ENCODE measurements at regions not wholly inside any gene's neighbourhood (a gene's known extent, or its start where the extent isn't known, plus 50 kb on each side); places are given as distances from the start of the nearest gene placed in this dataset.

GRCh38 chr5:105821800-105822199, 1848.9 kb downstream of the EFNA5 start:
- DNase-seq (ENCODE audit: low read depth in 2 of 2), result no peak

- DNase-seq (ENCODE audit: low read depth in 2 of 2), result no peak
Observed at GRCh38 chr5:105817914-105818313, 1852.8 kb downstream of the EFNA5 start.

GRCh38 chr5:105817416-105817815, 1853.3 kb downstream of the EFNA5 start:
- DNase-seq (ENCODE audit: low read depth in 2 of 2), result no peak

GRCh38 chr5:105816961-105817360, 1853.8 kb downstream of the EFNA5 start:
- no peak for DNase-seq (ENCODE audit: low read depth in 2 of 2)

- DNase-seq (ENCODE audit: low read depth in 2 of 2), result no peak
Observed at GRCh38 chr5:105812304-105812703, 1858.4 kb downstream of the EFNA5 start.

- DNase-seq (ENCODE audit: low read depth in 2 of 2), result no peak
Observed at GRCh38 chr5:105807951-105808350, 1862.8 kb downstream of the EFNA5 start.

- no peak for DNase-seq (ENCODE audit: low read depth in 2 of 2)
Observed at GRCh38 chr5:105807290-105807689, 1863.4 kb downstream of the EFNA5 start.

- DNase-seq (ENCODE audit: low read depth in 2 of 2), result no peak
Observed at GRCh38 chr5:105806596-105806995, 1864.1 kb downstream of the EFNA5 start.

- no peak for DNase-seq (ENCODE audit: low read depth in 2 of 2)
Observed at GRCh38 chr5:105803431-105803830, 1867.3 kb downstream of the EFNA5 start.

- no peak for DNase-seq (ENCODE audit: low read depth in 2 of 2)
Observed at GRCh38 chr5:105794578-105794977, 1876.2 kb downstream of the EFNA5 start.

GRCh38 chr5:105789246-105789645, 1881.5 kb downstream of the EFNA5 start:
- DNase-seq (ENCODE audit: low read depth in 2 of 2), result no peak

GRCh38 chr5:105783811-105784210, 1886.9 kb downstream of the EFNA5 start:
- DNase-seq (ENCODE audit: low read depth in 2 of 2), result no peak

GRCh38 chr5:105782501-105782900, 1888.2 kb downstream of the EFNA5 start:
- no peak for DNase-seq (ENCODE audit: low read depth in 2 of 2)

- no peak for DNase-seq (ENCODE audit: low read depth in 2 of 2)
Observed at GRCh38 chr5:105773241-105773640, 1897.5 kb downstream of the EFNA5 start.

- no peak for DNase-seq (ENCODE audit: low read depth in 2 of 2)
Observed at GRCh38 chr5:105767267-105767666, 1903.5 kb downstream of the EFNA5 start.

- DNase-seq (ENCODE audit: low read depth in 2 of 2), result no peak
Observed at GRCh38 chr5:105762728-105763127, 1908.0 kb downstream of the EFNA5 start.

GRCh38 chr5:105754056-105754455, 1916.7 kb downstream of the EFNA5 start:
- no peak for DNase-seq (ENCODE audit: low read depth in 2 of 2)

- DNase-seq (ENCODE audit: low read depth in 2 of 2), result no peak
Observed at GRCh38 chr5:105752801-105753200, 1917.9 kb downstream of the EFNA5 start.

GRCh38 chr5:105751908-105752307, 1918.8 kb downstream of the EFNA5 start:
- no peak for DNase-seq (ENCODE audit: low read depth in 2 of 2)

GRCh38 chr5:105745111-105745510, 1925.6 kb downstream of the EFNA5 start:
- DNase-seq (ENCODE audit: low read depth in 2 of 2), result no peak

GRCh38 chr5:105740242-105740641, 1930.5 kb downstream of the EFNA5 start:
- no peak for DNase-seq (ENCODE audit: low read depth in 2 of 2)

GRCh38 chr5:105739732-105740131, 1931.0 kb downstream of the EFNA5 start:
- no peak for DNase-seq (ENCODE audit: low read depth in 2 of 2)

- DNase-seq (ENCODE audit: low read depth in 2 of 2), result no peak
Observed at GRCh38 chr5:105735704-105736103, 1935.0 kb downstream of the EFNA5 start.

GRCh38 chr5:105730982-105731381, 1939.8 kb downstream of the EFNA5 start:
- DNase-seq (ENCODE audit: low read depth in 2 of 2), result no peak

GRCh38 chr5:105726093-105726492, 1944.6 kb downstream of the EFNA5 start:
- DNase-seq (ENCODE audit: low read depth in 2 of 2), result no peak

All from stimulated activated CD8-positive, alpha-beta memory T cell treated with anti-CD3 and anti-CD28 coated beads, Interleukin-2, amount 100 ng/mL, for 48 hours (primary cell).